PC-3 (cell line): ENCODE measurements at regions not wholly inside any gene's neighbourhood (a gene's known extent, or its start where the extent isn't known, plus 50 kb on each side); places are given as distances from the start of the nearest gene placed in this dataset.

ENCODE experiments used
- ATAC-seq: fragments of 200-7000 bp; cut with Tn5 transposase; 2 replicates; pipeline ENCODE4 v1.9.1; 2020; ENCODE audit warnings: mild to moderate bottlenecking, moderate library complexity
- BruUV-seq: library from RNA; stranded (reverse); fragments of 400-500 nt; replicated peaks from 2 replicates; lab custom pipeline; 2021; lab: Mats Ljungman, UMichigan
- CTCF ChIA-PET: fragments of 300-600 bp; sonication (Branson Sonifier 250); formaldehyde crosslinking; loops from one replicate; lab custom pipeline; 2022; ENCODE audit warnings: antibody characterized with exemption; lab: Charles Lee
- POLR2A ChIA-PET: fragments of 300-600 bp; sonication (Branson Sonifier 250); formaldehyde crosslinking; loops from one replicate; lab custom pipeline; 2022; ENCODE audit warnings: antibody characterized with exemption; ENCODE audit not compliant: unreplicated experiment; lab: Charles Lee
- DNase-seq: peaks from one replicate; pipeline ENCODE4 v3.0.0-alpha.2; 2015
- H2AFZ ChIP-seq: fragments of 300-600 bp; sonication (generic); 2 replicates; pipeline ENCODE4 v1.6.0; 2016; ENCODE audit warnings: antibody characterized with exemption, low read length
- H3F3A ChIP-seq: fragments of 300-600 bp; sonication (generic); one replicate; pipeline ENCODE4 v1.6.0; 2017; ENCODE audit warnings: antibody characterized with exemption, low read length, control low read depth, mild to moderate bottlenecking; ENCODE audit not compliant: unreplicated experiment
- H3K27ac ChIP-seq: fragments of 300-600 bp; sonication (generic); 2 replicates; pipeline ENCODE4 v1.5.1; 2016; ENCODE audit warnings: mild to moderate bottlenecking, low read length
- H3K27me3 ChIP-seq: fragments of 300-600 bp; sonication (generic); 2 replicates; pipeline ENCODE4 v1.6.1; 2016; ENCODE audit warnings: low read length, mixed read lengths
- H3K36me3 ChIP-seq: fragments of 300-600 bp; sonication (generic); 2 replicates; pipeline ENCODE4 v1.6.1; 2016; ENCODE audit warnings: low read depth, mixed run types, low read length, mixed read lengths
- H3K4me1 ChIP-seq: fragments of 300-600 bp; sonication (generic); 2 replicates; pipeline ENCODE4 v1.5.1; 2016; ENCODE audit warnings: low read length; ENCODE audit not compliant: insufficient read depth
- H3K4me2 ChIP-seq: fragments of 300-600 bp; sonication (generic); 2 replicates; pipeline ENCODE4 v1.6.0; 2016; ENCODE audit warnings: low read length
- H3K4me3 ChIP-seq: fragments of 300-600 bp; sonication (generic); 2 replicates; pipeline ENCODE4 v1.5.1; 2016; ENCODE audit warnings: mild to moderate bottlenecking, low read length, mixed read lengths
- H3K79me2 ChIP-seq: fragments of 300-600 bp; sonication (generic); 2 replicates; pipeline ENCODE4 v1.6.1; 2017; ENCODE audit warnings: low read length, mixed read lengths
- H3K9ac ChIP-seq: fragments of 300-600 bp; sonication (generic); 2 replicates; pipeline ENCODE4 v1.6.0; 2016; ENCODE audit warnings: mild to moderate bottlenecking, low read length
- H3K9me2 ChIP-seq: fragments of 300-600 bp; sonication (generic); replicated peaks from 2 replicates; pipeline ENCODE4 v1.6.1; 2016; ENCODE audit warnings: mixed run types, low read length, mixed read lengths
- H3K9me3 ChIP-seq: fragments of 300-600 bp; sonication (generic); 2 replicates; pipeline ENCODE4 v1.6.1; 2016; ENCODE audit warnings: low read length, mixed read lengths
- H4K20me1 ChIP-seq: fragments of 300-600 bp; sonication (generic); 2 replicates; pipeline ENCODE4 v1.6.1; 2016; ENCODE audit warnings: low read length, mixed read lengths
- CTCF ChIP-seq: fragments of 300-600 bp; sonication (generic); conservative IDR thresholded peaks from 2 replicates; pipeline ENCODE4 v1.5.1; 2017; ENCODE audit warnings: antibody characterized with exemption, low read depth, mild to moderate bottlenecking, low read length
- EZH2 ChIP-seq: fragments of 300-600 bp; sonication (generic); IDR thresholded peaks from one replicate; pipeline ENCODE4 v1.6.1; 2017; ENCODE audit warnings: antibody characterized with exemption, mild to moderate bottlenecking, low read length; ENCODE audit not compliant: unreplicated experiment
- EZH2phosphoT487 ChIP-seq: fragments of 300-600 bp; sonication (generic); IDR thresholded peaks from 2 replicates; pipeline ENCODE4 v1.6.1; 2018; ENCODE audit warnings: mild to moderate bottlenecking, antibody characterized with exemption, low read length, borderline replicate concordance
- intact Hi-C: fragments of 100-400 bp; cut with micrococcal nuclease; formaldehyde crosslinking; loops from 2 replicates; pipeline ENCODE4 v1.9.0; 2023

GRCh38 chr3:61372723-61373122 lies 121.5 kb upstream of the FHIT start:
- ChIA-PET POLR2A (no interaction called here), CTCF (no interaction called here)
- no peak for DNase-seq
- Histone ChIP-seq H3F3A (no peaks in the 10 kb centered on the region), H3K27ac (no peak overlapping the region), H3K27me3 (no peaks in the 10 kb centered on the region), H3K36me3 (no peaks in the 10 kb centered on the region), H3K9me2 (no peaks in the 10 kb centered on the region), H3K4me1 (no peaks in the 10 kb centered on the region), H3K79me2 (no peaks in the 10 kb centered on the region), H3K9me3 (no peaks in the 10 kb centered on the region), H3K4me3 (no peak overlapping the region), H4K20me1 (no peaks in the 10 kb centered on the region), H3K4me2 (no peak overlapping the region), H3K9ac (no peak overlapping the region), H2AFZ (no peak overlapping the region)
- ATAC-seq, result no peak
- no TSS peak for BruUV-seq
- intact Hi-C loops, result no loop called here
- TF ChIP-seq CTCF (no peak), EZH2 (no peak), EZH2phosphoT487 (no peak)

- H3K27me3 ChIP-seq, result no peaks in the 10 kb centered on the region
- no TSS peak for BruUV-seq
- no peak overlapping the region for H3K4me3 ChIP-seq
- DNase-seq (no peak), ATAC-seq (no peak)
- intact Hi-C loops, result no loop called here
- H3K27ac ChIP-seq, result no peak overlapping the region
- ChIA-PET POLR2A (no interaction called here), CTCF (no interaction called here)
- H3K9ac ChIP-seq, result no peak overlapping the region
- H3F3A ChIP-seq, result no peaks in the 10 kb centered on the region
- H3K79me2 ChIP-seq, result no peaks in the 10 kb centered on the region
- no peaks in the 10 kb centered on the region for H3K9me3 ChIP-seq
- TF ChIP-seq EZH2phosphoT487 (no peak), EZH2 (no peak), CTCF (no peak)
- H3K9me2 ChIP-seq, result no peaks in the 10 kb centered on the region
- no peak overlapping the region for H2AFZ ChIP-seq
- H3K36me3 ChIP-seq, result no peaks in the 10 kb centered on the region
- no peaks in the 10 kb centered on the region for H4K20me1 ChIP-seq
- no peak overlapping the region for H3K4me2 ChIP-seq
- H3K4me1 ChIP-seq, result no peaks in the 10 kb centered on the region
Observed at GRCh38 chr3:61378311-61378710, 127.1 kb upstream of the FHIT start.

- peak; percentile 74 for ATAC-seq
- H3K4me2 ChIP-seq, result no peak overlapping the region
- no peak overlapping the region for H3K9ac ChIP-seq
- H3K9me2 ChIP-seq, result no peaks in the 10 kb centered on the region
- ChIA-PET CTCF (interaction anchor here (0.5 to 0.8 kb wide), 6 partner anchors 31 to 867 kb away, joined by 3 to 8 read pairs (median 4); no protein-coding TSS in a partner anchor), POLR2A (no interaction called here)
- no peaks in the 10 kb centered on the region for H3F3A ChIP-seq
- H3K27me3 ChIP-seq, result no peaks in the 10 kb centered on the region
- no peaks in the 10 kb centered on the region for H3K4me1 ChIP-seq
- TF ChIP-seq EZH2 (no peak), CTCF (peak; percentile 85)
- no peak overlapping the region for H3K4me3 ChIP-seq
- DNase-seq, result peak; percentile 69
- no peaks in the 10 kb centered on the region for H3K36me3 ChIP-seq
- H3K27ac ChIP-seq, result no peak overlapping the region
- H4K20me1 ChIP-seq, result no peaks in the 10 kb centered on the region
- no peak overlapping the region for H2AFZ ChIP-seq
- intact Hi-C loops, result loop anchor here (10.0 kb wide), 1 partner anchor 427 kb away; no protein-coding TSS in a partner anchor
- H3K79me2 ChIP-seq, result no peaks in the 10 kb centered on the region
- H3K9me3 ChIP-seq, result no peaks in the 10 kb centered on the region
- BruUV-seq, result no TSS peak
Observed at GRCh38 chr3:61381745-61382392, 130.6 kb upstream of the FHIT start.
